Thymus (tissue), 11 donors: ENCODE measurements at regions not wholly inside any gene's neighbourhood (a gene's known extent, or its start where the extent isn't known, plus 50 kb on each side); places are given as distances from the start of the nearest gene placed in this dataset.

Experiments used
- DNase-seq, 9 donors: peaks; one replicate each; pipeline ENCODE4 v3.0.0-alpha.2; 2013; ENCODE audit warnings: low spot score in 9 of 9, low read depth in 6 of 9, missing footprints in 1 of 9
- H3K27ac ChIP-seq, 2 donors: one replicate each; pipeline ENCODE4 v1.5.1; 2013; ENCODE audit warnings: control low read depth in 1 of 2, low read depth in 1 of 2, low read length in 1 of 2, mild to moderate bottlenecking in 1 of 2, moderate library complexity in 1 of 2
- H3K27me3 ChIP-seq, 2 donors: one replicate each; pipeline ENCODE4 v1.5.1; 2013; ENCODE audit warnings: low read length in 1 of 2; ENCODE audit not compliant: control insufficient read depth in 2 of 2, insufficient read depth in 1 of 2
- H3K36me3 ChIP-seq, 2 donors: one replicate each; pipeline ENCODE4 v1.5.1; 2013; ENCODE audit warnings: low read length in 1 of 2, mild to moderate bottlenecking in 1 of 2, moderate library complexity in 1 of 2; ENCODE audit not compliant: control insufficient read depth in 2 of 2, insufficient read depth in 2 of 2
- H3K4me1 ChIP-seq, 2 donors: one replicate each; pipeline ENCODE4 v1.5.1; 2013; ENCODE audit warnings: low read length in 2 of 2; ENCODE audit not compliant: control insufficient read depth in 2 of 2, insufficient read depth in 2 of 2
- H3K4me3 ChIP-seq, 2 donors: one replicate each; pipeline ENCODE4 v1.5.1; 2013; ENCODE audit warnings: low read length in 2 of 2, control low read depth in 1 of 2, mild to moderate bottlenecking in 1 of 2
- H3K9me3 ChIP-seq, 2 donors: one replicate each; pipeline ENCODE4 v1.5.1; 2013; ENCODE audit warnings: low read length in 1 of 2, mild to moderate bottlenecking in 1 of 2; ENCODE audit not compliant: control insufficient read depth in 2 of 2, insufficient read depth in 1 of 2
- WGBS: extraction: QIAGEN DNeasy Blood & Tissue Kit; methylation state at CpG from one replicate; pipeline ENCODE4 v1.1.7; 2013; 5-methylcytosine and 5-hydroxymethylcytosine counted together
- donor health status: healthy.

DNA sequence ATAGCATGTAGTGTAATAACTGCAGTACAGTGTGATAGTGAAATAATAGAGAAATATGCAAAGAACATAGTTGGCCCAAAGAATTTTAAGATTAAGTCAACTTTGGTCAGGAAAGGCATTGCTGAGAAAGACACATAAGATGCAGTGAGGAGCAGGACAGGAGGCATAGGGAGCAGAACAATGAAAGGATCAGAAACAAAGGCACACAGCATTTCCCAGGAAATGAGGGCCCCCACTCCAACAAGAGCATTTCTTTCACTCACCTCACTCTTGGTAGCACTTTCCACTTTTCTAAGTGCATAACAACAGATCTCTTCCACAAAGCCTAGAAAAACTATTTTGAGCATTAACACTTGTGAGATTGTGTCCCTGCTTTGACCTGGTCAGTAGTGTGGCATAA lies 238.4 kb upstream of the FAT3 start:
- H3K4me1 ChIP-seq = no peaks in the 10 kb centered on the region
- no peaks in the 10 kb centered on the region for H3K27me3 ChIP-seq
- no peaks in the 10 kb centered on the region for H3K9me3 ChIP-seq
- no peak overlapping the region for H3K27ac ChIP-seq
- no peak overlapping the region for H3K4me3 ChIP-seq
- DNase-seq = no peak
- no peaks in the 10 kb centered on the region for H3K36me3 ChIP-seq

DNA sequence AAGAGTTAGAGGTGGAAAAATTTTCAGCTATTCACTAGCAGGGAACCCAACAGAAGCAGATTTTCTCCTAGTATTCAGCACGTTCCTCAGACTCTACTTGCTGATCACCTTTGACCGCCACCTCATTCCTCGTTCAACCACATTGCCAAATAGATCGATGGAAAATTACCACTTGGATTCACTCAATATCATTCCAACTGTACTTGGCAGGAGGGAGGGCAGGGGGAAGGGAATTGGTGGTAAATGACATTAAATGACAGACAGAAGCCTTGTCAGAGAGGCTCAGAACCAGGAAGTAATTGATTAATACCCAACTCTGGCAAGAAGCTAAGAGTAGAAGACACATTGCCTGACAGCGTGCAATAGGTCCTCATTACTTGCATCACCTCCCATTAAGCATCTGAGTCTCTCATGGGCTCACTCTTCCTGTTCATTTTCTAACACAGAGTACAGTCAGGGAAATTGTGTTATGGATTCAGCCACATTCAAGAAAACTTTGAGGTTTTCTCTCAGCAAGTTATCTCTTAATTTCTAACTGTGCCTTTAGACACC lies 240.5 kb upstream of the FAT3 start:
- Histone ChIP-seq H3K4me3 (no peak overlapping the region), H3K9me3 (no peaks in the 10 kb centered on the region), H3K36me3 (no peaks in the 10 kb centered on the region), H3K27me3 (no peaks in the 10 kb centered on the region), H3K4me1 (no peaks in the 10 kb centered on the region), H3K27ac (no peak overlapping the region)
- DNase-seq = no peak
- 93% methylated on average over 5 of the region's 5 CpGs for WGBS

DNA sequence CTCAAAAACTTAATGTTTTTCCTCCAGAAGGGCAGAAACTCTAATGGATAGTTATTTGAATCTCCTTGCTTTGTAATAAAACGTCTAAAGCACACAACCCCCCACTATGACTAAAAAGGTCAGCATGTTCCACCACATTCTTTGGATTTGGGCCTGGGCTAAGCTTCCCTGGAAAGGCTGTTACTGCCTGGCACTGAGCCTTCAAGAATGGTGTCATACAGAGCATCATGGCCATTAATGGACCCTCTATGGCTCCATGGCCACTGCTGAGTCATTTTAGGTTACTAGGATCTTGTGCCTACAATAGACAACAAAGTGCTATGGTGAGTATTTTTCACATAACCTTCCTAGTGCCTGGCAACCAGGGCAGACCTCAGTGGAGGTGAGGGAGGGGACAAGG lies 242.6 kb upstream of the FAT3 start:
- Histone ChIP-seq H3K4me1 (no peaks in the 10 kb centered on the region), H3K27me3 (no peaks in the 10 kb centered on the region), H3K27ac (no peak overlapping the region), H3K9me3 (no peaks in the 10 kb centered on the region), H3K4me3 (no peak overlapping the region), H3K36me3 (no peaks in the 10 kb centered on the region)
- DNase-seq = no peak
- 76% methylated on average over 1 of the region's 1 CpG for WGBS

DNA sequence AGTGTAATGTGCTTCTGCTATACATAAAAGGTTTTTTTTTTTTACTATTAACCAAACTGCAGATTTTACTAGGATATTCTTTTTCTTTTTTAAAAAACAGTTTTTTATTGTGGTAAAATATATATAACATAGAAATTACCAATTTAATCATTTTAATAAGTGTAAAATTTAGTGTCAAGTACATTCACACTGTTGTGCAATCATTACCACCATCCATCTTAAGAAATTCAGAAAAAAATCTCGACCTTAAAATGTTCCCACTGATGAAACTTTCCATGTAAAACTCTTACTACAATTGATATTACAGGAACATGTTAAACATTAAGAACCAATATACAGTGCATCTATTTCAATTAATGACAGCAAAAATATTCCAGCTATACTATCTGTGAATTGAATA lies 244.8 kb upstream of the FAT3 start:
- no peak for DNase-seq
- WGBS = 65% methylated on average over 1 of the region's 1 CpG
- H3K9me3 ChIP-seq = no peaks in the 10 kb centered on the region
- H3K27me3 ChIP-seq = no peaks in the 10 kb centered on the region
- no peaks in the 10 kb centered on the region for H3K36me3 ChIP-seq
- no peak overlapping the region for H3K27ac ChIP-seq
- no peaks in the 10 kb centered on the region for H3K4me1 ChIP-seq
- no peak overlapping the region for H3K4me3 ChIP-seq

DNA sequence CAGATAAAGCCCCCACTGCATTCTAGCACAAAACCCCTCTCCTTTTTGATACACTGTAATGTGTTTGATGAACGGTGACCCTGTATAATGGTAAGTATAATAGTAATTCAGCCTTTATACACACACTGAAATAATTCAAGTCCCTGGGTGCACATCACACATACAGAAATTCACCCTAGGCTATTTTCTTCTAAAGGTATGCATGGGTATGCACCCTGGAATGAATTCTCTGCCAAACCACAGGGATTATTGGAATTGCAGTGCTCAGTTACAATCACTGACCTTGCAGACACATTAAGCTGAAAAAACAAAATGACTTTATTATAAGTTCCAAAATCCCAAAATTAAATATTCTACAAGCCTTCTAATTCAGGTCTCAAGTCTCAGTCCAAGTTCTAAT lies 245.9 kb upstream of the FAT3 start:
- no peak for DNase-seq
- H3K27me3 ChIP-seq = no peaks in the 10 kb centered on the region
- 94% methylated on average over 1 of the region's 1 CpG for WGBS

DNA sequence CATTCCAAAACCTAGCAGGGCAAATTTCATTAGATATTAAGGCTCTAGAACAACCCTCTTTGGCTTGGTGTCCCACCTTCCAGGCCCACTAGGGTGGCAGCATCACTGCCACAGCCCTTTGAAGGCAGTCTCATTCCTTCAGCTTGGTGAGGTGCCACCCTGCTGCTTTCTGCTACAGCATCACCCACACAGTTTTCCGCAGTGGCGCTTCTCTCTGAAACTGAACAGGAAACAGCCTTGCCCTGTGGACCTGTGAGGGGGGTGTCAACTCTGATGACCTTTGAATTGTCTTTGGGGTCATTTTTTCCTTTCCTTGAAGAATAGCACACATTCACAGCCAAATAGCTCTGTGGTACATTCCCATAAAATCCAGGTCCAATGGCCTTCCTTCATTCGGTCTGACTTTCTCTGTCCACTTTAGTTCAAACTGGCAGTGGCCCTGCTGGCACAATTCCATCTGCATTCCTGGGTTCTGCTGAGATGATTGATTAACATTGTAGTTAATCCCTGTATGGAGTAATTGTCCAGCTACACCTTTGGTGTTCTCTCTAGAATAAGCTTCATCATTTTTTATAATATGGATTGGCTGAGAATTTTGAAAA lies 251.9 kb upstream of the FAT3 start:
- WGBS = 89% methylated on average over 3 of the region's 3 CpGs
- Histone ChIP-seq H3K27me3 (no peaks in the 10 kb centered on the region), H3K9me3 (no peaks in the 10 kb centered on the region), H3K36me3 (no peaks in the 10 kb centered on the region), H3K4me1 (no peaks in the 10 kb centered on the region), H3K4me3 (no peak overlapping the region), H3K27ac (no peak overlapping the region)
- DNase-seq = no peak

More for the DNA sequence above, 245.9 kb upstream of the FAT3 start:
- H3K4me3 ChIP-seq = no peak overlapping the region
- H3K4me1 ChIP-seq = no peaks in the 10 kb centered on the region
- H3K36me3 ChIP-seq = no peaks in the 10 kb centered on the region
- H3K27ac ChIP-seq = no peak overlapping the region
- no peaks in the 10 kb centered on the region for H3K9me3 ChIP-seq

DNA sequence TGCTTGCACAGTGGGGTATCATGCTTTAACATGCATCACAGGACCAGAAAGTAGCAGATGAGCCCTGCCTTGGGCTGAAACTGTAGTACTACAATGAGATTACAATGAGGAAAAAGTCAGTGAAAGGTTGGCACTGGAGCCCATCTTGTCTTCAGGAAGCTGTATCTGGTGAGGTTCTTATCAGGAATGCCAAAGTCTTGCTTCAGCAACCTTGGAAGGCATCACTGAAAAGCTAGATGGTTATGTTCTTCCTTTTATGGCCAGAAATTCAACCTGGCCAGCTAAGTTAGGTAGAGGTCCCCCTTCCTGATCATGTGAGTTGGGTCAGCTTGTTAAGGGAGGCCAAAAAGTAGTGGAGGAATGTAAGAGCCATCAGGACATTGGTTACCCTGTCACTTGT lies 254.0 kb upstream of the FAT3 start:
- H3K36me3 ChIP-seq = no peaks in the 10 kb centered on the region
- H3K9me3 ChIP-seq = no peaks in the 10 kb centered on the region
- no peaks in the 10 kb centered on the region for H3K4me1 ChIP-seq
- H3K27ac ChIP-seq = no peak overlapping the region
- no peak overlapping the region for H3K4me3 ChIP-seq
- no peak for DNase-seq
- no peaks in the 10 kb centered on the region for H3K27me3 ChIP-seq

DNA sequence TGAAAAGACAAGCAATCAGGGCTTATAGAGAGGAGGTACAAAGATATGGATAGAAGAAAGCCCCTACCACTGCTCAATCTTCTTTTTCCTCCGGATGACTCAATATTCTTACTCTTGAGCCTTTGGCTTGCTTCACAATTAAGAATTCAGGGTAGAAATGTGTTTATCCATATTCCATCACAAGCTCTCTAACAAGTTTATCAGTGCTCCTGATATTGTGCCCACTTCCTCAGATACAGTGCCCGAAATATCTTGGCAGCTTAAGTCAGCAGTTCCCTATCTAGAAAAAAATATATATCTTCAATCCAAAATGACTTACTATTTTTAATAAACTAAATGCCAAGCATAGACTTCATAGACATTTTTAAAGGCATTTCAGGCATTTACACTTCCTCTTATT lies 255.1 kb upstream of the FAT3 start:
- H3K27ac ChIP-seq = no peak overlapping the region
- no peak for DNase-seq
- 86% methylated on average over 2 of the region's 2 CpGs for WGBS
- no peaks in the 10 kb centered on the region for H3K27me3 ChIP-seq
- H3K9me3 ChIP-seq = no peaks in the 10 kb centered on the region
- H3K36me3 ChIP-seq = no peaks in the 10 kb centered on the region
- H3K4me1 ChIP-seq = no peaks in the 10 kb centered on the region
- no peak overlapping the region for H3K4me3 ChIP-seq

DNA sequence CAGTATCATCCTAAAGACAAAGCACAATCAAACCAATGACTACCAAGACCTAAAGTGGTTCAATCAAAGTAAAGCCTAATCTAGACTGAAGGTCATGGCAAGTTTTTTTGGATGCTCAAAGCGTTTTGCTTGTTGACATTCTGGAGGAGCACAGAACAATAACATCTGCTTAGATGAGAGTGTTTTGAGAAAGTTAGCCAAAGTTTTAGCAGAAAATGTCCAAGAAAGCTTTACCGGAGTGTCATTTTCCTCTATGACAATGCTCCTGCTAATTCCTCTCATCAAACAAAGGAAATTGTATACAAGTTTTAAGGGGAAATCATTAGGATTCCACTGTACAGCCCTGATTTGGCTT lies 256.9 kb upstream of the FAT3 start:
- H3K4me3 ChIP-seq = no peak overlapping the region
- H3K9me3 ChIP-seq = no peaks in the 10 kb centered on the region
- 92% methylated on average over 2 of the region's 2 CpGs for WGBS
- no peaks in the 10 kb centered on the region for H3K27me3 ChIP-seq
- DNase-seq = no peak
- H3K36me3 ChIP-seq = no peaks in the 10 kb centered on the region
- no peak overlapping the region for H3K27ac ChIP-seq
- no peaks in the 10 kb centered on the region for H3K4me1 ChIP-seq
